CD4-positive, alpha-beta T cell treated with Interleukin-21 for 1 hour (primary cell): ENCODE measurements at regions not wholly inside any gene's neighbourhood (a gene's known extent, or its start where the extent isn't known, plus 50 kb on each side); places are given as distances from the start of the nearest gene placed in this dataset.

Experiments
- DNase-seq: peaks from one replicate; pipeline ENCODE4 v3.0.0-alpha.2; 2020

- no peak for DNase-seq
Observed at GRCh38 chr9:675697-676370, 165.7 kb upstream of the DMRT1 start.

- DNase-seq = no peak
Observed at GRCh38 chr9:676780-677438, 164.6 kb upstream of the DMRT1 start.

- no peak for DNase-seq
Observed at GRCh38 chr9:677461-678097, 163.9 kb upstream of the DMRT1 start.

- DNase-seq = no peak
Observed at GRCh38 chr9:678897-679296, 162.6 kb upstream of the DMRT1 start.

- DNase-seq = no peak
Observed at GRCh38 chr9:679462-679861, 162.0 kb upstream of the DMRT1 start.

GRCh38 chr9:680106-680505, 161.4 kb upstream of the DMRT1 start:
- no peak for DNase-seq

GRCh38 chr9:682633-683508, 158.6 kb upstream of the DMRT1 start:
- no peak for DNase-seq

- no peak for DNase-seq
Observed at GRCh38 chr9:683509-684021, 157.9 kb upstream of the DMRT1 start.

- DNase-seq = no peak
Observed at GRCh38 chr9:684054-684890, 157.2 kb upstream of the DMRT1 start.

- DNase-seq = no peak
Observed at GRCh38 chr9:684941-685340, 156.6 kb upstream of the DMRT1 start.

- no peak for DNase-seq
Observed at GRCh38 chr9:686321-686813, 155.1 kb upstream of the DMRT1 start.

- DNase-seq = no peak
Observed at GRCh38 chr9:687034-687785, 154.3 kb upstream of the DMRT1 start.

GRCh38 chr9:687994-688393, 153.5 kb upstream of the DMRT1 start:
- DNase-seq = no peak

GRCh38 chr9:690517-691111, 150.9 kb upstream of the DMRT1 start:
- no peak for DNase-seq

- DNase-seq = no peak
Observed at GRCh38 chr9:691825-692400, 149.6 kb upstream of the DMRT1 start.

GRCh38 chr9:692636-693129, 148.8 kb upstream of the DMRT1 start:
- no peak for DNase-seq

GRCh38 chr9:693201-694091, 148.1 kb upstream of the DMRT1 start:
- DNase-seq = no peak

GRCh38 chr9:694092-694402, 147.4 kb upstream of the DMRT1 start:
- DNase-seq = no peak

GRCh38 chr9:694403-695154, 146.9 kb upstream of the DMRT1 start:
- no peak for DNase-seq
